ENCODE measurements at regions not wholly inside any gene's neighbourhood (a gene's known extent, or its start where the extent isn't known, plus 50 kb on each side); places are given as distances from the start of the nearest gene placed in this dataset.

GRCh38 chr13:54078271-54078870 is 1049.8 kb downstream of the OLFM4 start:
- TF ChIP-seq, protein P1, sequence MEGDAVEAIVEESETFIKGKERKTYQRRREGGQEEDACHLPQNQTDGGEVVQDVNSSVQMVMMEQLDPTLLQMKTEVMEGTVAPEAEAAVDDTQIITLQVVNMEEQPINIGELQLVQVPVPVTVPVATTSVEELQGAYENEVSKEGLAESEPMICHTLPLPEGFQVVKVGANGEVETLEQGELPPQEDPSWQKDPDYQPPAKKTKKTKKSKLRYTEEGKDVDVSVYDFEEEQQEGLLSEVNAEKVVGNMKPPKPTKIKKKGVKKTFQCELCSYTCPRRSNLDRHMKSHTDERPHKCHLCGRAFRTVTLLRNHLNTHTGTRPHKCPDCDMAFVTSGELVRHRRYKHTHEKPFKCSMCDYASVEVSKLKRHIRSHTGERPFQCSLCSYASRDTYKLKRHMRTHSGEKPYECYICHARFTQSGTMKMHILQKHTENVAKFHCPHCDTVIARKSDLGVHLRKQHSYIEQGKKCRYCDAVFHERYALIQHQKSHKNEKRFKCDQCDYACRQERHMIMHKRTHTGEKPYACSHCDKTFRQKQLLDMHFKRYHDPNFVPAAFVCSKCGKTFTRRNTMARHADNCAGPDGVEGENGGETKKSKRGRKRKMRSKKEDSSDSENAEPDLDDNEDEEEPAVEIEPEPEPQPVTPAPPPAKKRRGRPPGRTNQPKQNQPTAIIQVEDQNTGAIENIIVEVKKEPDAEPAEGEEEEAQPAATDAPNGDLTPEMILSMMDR (IDR thresholded peaks at IDR 0.05): no peak
- no peak for TF ChIP-seq POLR2A (IDR thresholded peaks at IDR 0.05)
